BJ (cell line): ENCODE measurements at regions not wholly inside any gene's neighbourhood (a gene's known extent, or its start where the extent isn't known, plus 50 kb on each side); places are given as distances from the start of the nearest gene placed in this dataset.

ENCODE experiments used
- CTCF ChIA-PET: fragments of 350-600 bp; formaldehyde crosslinking; extraction: SDS; loops from one replicate; lab custom pipeline; 2021; ENCODE audit warnings: antibody characterized with exemption, inconsistent platforms; lab: Yijun Ruan, JAX
- POLR2A ChIA-PET: fragments of 300-600 bp; sonication (Branson Sonifier 250); formaldehyde crosslinking; extraction: SDS; loops from one replicate; lab custom pipeline; 2021; ENCODE audit warnings: antibody characterized with exemption; lab: Charles Lee
- DNase-seq: peaks from one replicate; pipeline ENCODE4 v3.0.0-alpha.2; 2011; ENCODE audit warnings: low read depth
- H3K27me3 ChIP-seq: 2 replicates; pipeline ENCODE4 v1.6.0; 2011; ENCODE audit warnings: low read length; ENCODE audit not compliant: control insufficient read depth, insufficient read depth
- H3K36me3 ChIP-seq: 2 replicates; pipeline ENCODE4 v1.5.1; 2011; ENCODE audit warnings: low read length; ENCODE audit not compliant: control insufficient read depth, insufficient read depth
- H3K4me3 ChIP-seq: 2 replicates; pipeline ENCODE4 v1.5.1; 2011; ENCODE audit warnings: low read depth, mild to moderate bottlenecking, control low read depth, low read length
- TF ChIP-seq, protein P1 (sequence below): IDR thresholded peaks from 2 replicates; pipeline ENCODE4 v1.5.1; 2011; ENCODE audit warnings: low read depth, mild to moderate bottlenecking, control low read depth, inconsistent platforms, low read length, moderate library complexity; ENCODE audit not compliant: insufficient read depth

DNA sequence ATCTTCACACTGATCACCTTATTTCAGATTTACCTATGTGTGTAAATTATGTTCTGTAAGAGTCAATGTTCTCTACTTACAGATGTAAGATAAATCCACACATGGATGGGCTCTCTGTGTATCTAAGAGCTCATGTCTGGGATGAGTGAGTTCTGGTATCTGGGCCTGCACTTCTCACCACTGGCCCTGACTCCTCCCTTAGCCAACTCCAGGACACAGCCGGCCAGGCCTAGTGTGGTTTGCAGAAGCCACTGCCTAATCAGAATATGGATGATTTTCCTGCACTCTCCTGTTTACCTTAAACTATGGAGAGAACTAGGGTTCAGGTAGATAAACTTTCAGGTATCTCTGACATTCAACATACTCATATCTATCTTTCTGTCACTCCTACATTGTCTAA, 1284.8 kb downstream of the TMEM121 start:
- CTCF ChIA-PET = no interaction called here

DNA sequence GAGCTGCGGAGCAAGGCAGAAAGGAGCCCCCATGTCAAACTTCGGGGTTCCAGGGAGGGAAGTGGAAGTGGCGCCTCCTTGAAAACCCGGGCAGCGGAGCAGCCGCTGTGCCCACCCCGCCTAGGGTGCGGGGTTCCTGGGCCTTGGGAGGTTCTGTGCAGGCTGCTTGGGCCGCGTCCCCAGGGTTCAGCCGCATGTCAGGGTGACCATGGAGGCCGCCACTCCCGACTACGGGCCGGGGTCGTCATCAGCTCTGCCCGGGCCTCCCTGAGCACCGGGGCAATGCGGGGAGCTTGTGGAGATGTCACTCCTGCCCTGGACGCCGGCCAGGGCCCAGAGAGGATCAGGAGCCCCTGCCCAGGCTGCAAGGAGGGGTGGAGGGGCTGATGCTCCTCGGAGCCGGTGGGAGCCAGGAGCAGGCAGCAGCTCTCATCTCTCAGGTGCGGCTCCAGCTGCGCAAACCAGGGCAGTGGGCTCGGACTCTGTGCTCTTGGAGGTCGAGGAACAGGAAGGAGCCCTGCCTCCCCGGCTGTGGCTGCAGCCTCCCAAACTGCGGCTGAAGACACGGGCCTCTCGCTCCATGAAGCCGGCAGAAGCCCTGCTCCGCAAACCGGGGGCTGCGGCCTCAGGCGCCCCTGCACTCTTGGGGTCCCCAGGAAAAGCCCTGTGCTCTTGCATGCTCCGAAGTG, 1286.5 kb downstream of the TMEM121 start:
- Histone ChIP-seq H3K36me3 (no peaks in the 10 kb centered on the region), H3K27me3 (no peaks in the 10 kb centered on the region), H3K4me3 (no peak overlapping the region)
- ChIA-PET POLR2A (no interaction called here), CTCF (no interaction called here)
- TF ChIP-seq, protein P1, sequence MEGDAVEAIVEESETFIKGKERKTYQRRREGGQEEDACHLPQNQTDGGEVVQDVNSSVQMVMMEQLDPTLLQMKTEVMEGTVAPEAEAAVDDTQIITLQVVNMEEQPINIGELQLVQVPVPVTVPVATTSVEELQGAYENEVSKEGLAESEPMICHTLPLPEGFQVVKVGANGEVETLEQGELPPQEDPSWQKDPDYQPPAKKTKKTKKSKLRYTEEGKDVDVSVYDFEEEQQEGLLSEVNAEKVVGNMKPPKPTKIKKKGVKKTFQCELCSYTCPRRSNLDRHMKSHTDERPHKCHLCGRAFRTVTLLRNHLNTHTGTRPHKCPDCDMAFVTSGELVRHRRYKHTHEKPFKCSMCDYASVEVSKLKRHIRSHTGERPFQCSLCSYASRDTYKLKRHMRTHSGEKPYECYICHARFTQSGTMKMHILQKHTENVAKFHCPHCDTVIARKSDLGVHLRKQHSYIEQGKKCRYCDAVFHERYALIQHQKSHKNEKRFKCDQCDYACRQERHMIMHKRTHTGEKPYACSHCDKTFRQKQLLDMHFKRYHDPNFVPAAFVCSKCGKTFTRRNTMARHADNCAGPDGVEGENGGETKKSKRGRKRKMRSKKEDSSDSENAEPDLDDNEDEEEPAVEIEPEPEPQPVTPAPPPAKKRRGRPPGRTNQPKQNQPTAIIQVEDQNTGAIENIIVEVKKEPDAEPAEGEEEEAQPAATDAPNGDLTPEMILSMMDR = no peak
- DNase-seq = no peak

More for the DNA sequence above, 1284.8 kb downstream of the TMEM121 start:
- TF ChIP-seq, protein P1 = no peak
- DNase-seq = no peak
- H3K36me3 ChIP-seq = no peaks in the 10 kb centered on the region
- POLR2A ChIA-PET = no interaction called here
- no peak overlapping the region for H3K4me3 ChIP-seq
- no peaks in the 10 kb centered on the region for H3K27me3 ChIP-seq

DNA sequence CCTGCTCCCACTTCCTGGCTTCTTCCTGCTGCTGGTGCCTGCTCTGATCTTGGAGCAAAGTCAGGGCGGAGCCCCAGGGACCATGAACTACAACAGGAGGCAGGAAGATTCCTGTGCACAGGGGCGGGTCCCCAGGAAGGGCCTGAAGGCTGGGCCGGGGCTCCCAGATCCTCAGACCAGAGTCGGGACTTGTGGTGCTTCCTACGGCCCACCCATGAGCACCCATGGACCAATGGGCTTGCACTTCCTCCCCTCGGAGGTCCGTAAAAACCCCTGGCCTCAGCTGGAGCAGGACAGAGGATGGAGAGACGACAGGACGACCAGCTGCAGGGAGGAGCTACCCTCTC, 1287.1 kb downstream of the TMEM121 start:
- ChIA-PET CTCF (no interaction called here), POLR2A (no interaction called here)
- no peaks in the 10 kb centered on the region for H3K36me3 ChIP-seq
- no peak overlapping the region for H3K4me3 ChIP-seq
- no peak for DNase-seq
- H3K27me3 ChIP-seq = no peaks in the 10 kb centered on the region
- TF ChIP-seq, protein P1 = no peak

DNA sequence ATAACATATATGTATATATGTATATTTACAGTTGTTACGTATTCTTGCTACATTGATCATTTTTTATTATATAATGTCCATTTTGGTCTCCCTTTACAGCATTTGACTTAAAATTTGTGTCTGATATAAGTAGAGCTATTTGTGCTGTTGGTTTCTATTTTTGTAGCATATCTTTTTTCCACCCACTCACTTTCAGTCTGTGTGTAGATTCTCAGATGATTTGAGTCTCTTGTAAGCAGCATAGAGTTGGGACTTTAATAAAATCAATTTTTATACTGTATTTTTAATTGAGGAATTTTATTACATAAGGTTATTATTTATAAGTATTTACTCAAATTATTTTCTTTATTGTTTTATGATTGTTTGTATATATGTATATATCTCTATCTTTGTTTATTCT, 1293.7 kb downstream of the TMEM121 start:
- TF ChIP-seq, protein P1 = no peak
- Histone ChIP-seq H3K4me3 (no peak overlapping the region), H3K36me3 (no peaks in the 10 kb centered on the region), H3K27me3 (no peaks in the 10 kb centered on the region)
- ChIA-PET POLR2A (no interaction called here), CTCF (no interaction called here)
- DNase-seq = no peak

DNA sequence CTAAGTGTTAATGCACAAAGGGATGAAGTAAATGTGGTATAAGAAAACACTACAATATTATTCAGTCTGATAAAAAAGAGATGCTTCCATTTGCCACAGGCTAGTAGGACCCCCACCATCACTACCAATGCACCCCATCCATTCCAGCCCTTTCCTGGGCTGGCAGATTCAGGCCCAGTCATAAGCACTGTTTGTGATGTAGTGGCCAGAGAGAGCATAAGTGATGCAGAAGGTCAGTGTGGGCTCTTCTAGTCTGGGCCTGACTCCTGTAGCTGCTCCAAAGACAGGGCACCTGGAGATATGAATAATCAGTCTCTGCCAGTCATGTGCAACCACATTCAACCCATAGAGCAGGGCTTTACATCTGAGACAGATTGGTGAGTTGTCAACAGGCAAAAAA, 1294.7 kb downstream of the TMEM121 start:
- Histone ChIP-seq H3K4me3 (no peak overlapping the region), H3K27me3 (no peaks in the 10 kb centered on the region), H3K36me3 (no peaks in the 10 kb centered on the region)
- ChIA-PET CTCF (no interaction called here), POLR2A (no interaction called here)
- DNase-seq = no peak
- TF ChIP-seq, protein P1 = no peak
